Psoas muscle (tissue), 7 donors: ENCODE measurements at regions not wholly inside any gene's neighbourhood (a gene's known extent, or its start where the extent isn't known, plus 50 kb on each side); places are given as distances from the start of the nearest gene placed in this dataset.

Experiments used
- ATAC-seq, 4 donors: fragments of 200-7000 bp; cut with Tn5 transposase; one replicate each; pipeline ENCODE4 v1.9.1; 2020; ENCODE audit warnings: moderate library complexity in 3 of 4, mild to moderate bottlenecking in 2 of 4
- DNase-seq, 2 donors: peaks; one replicate each; pipeline ENCODE4 v3.0.0-alpha.2; 2020
- H3K27ac ChIP-seq: fragments of 200-600 bp; one replicate; pipeline ENCODE4 v1.8.0; 2022
- H3K27me3 ChIP-seq, 3 donors: fragments of 200-600 bp in 1 of 3; one replicate each; pipeline versions ENCODE4 v1.6.1 to v1.8.0; 2013 to 2022; ENCODE audit warnings: low read length in 2 of 3, mild to moderate bottlenecking in 2 of 3, moderate library complexity in 1 of 3; ENCODE audit not compliant: insufficient read depth in 3 of 3
- H3K36me3 ChIP-seq, 2 donors: fragments of 200-600 bp in 1 of 2; one replicate each; pipeline versions ENCODE4 v1.6.1 to v1.8.0; 2013 to 2022; ENCODE audit warnings: low read depth in 1 of 2, mild to moderate bottlenecking in 1 of 2, moderate library complexity in 1 of 2; ENCODE audit not compliant: insufficient read depth in 1 of 2
- H3K4me1 ChIP-seq: fragments of 200-600 bp; one replicate; pipeline ENCODE4 v1.8.0; 2022
- H3K4me3 ChIP-seq: fragments of 200-600 bp; one replicate; pipeline ENCODE4 v1.8.0; 2022; ENCODE audit warnings: mild to moderate bottlenecking
- H3K9me3 ChIP-seq: fragments of 200-600 bp; one replicate; pipeline ENCODE4 v1.8.0; 2022
- CTCF ChIP-seq: fragments of 200-600 bp; IDR thresholded peaks from one replicate; pipeline ENCODE4 v1.8.0; 2022; ENCODE audit warnings: antibody characterized with exemption
- WGBS, 3 donors: extraction: QIAGEN DNeasy Blood & Tissue Kit; methylation state at CpG; one replicate each; pipeline versions ENCODE4 v1.1.6 to v1.1.7; 2013; 5-methylcytosine and 5-hydroxymethylcytosine counted together
- intact Hi-C, 2 donors: fragments of 100-400 bp; cut with DNase I; formaldehyde crosslinking; loops; one replicate each; pipeline versions ENCODE4 v1.11.0 to v1.14.2; 2022
- donor health status: healthy with polysubstance abuse.
- donor health status: DM: no; HTN: no; CAD: no; lungs with moderate emphysema.
- donor health status: Bipolar disorder and iron deficiency.
- donor health status: healthy.
- donor health status: DM: yes; HTN: yes; CAD: no.
- donor health status: DM: no; HTN: no; CAD: no.
- donor health status: DM: yes; HTN: yes; CAD: no.

GRCh38 chr6:100258752-100259151, 206.0 kb downstream of the SIM1 start:
- Histone ChIP-seq H3K36me3 (no peaks in the 10 kb centered on the region), H3K9me3 (no peaks in the 10 kb centered on the region), H3K27ac (no peak overlapping the region), H3K4me1 (no peaks in the 10 kb centered on the region), H3K4me3 (no peak overlapping the region), H3K27me3 (no peaks in the 10 kb centered on the region)
- TF ChIP-seq CTCF: no peak
- no peak for DNase-seq
- intact Hi-C loops: no loop called here
- no peak for ATAC-seq
- WGBS, 3 donors: 76 to 80% (median 77%) methylated on average over 2 of the region's 2 CpGs

- H3K9me3 ChIP-seq: no peaks in the 10 kb centered on the region
- DNase-seq (no peak), ATAC-seq (no peak)
- no peaks in the 10 kb centered on the region for H3K36me3 ChIP-seq
- H3K27ac ChIP-seq: no peak overlapping the region
- H3K27me3 ChIP-seq: no peaks in the 10 kb centered on the region
- whole genome bisulfite sequencing, 3 donors: 20 to 32% (median 24%) methylated on average over 4 of the region's 4 CpGs
- no peaks in the 10 kb centered on the region for H3K4me1 ChIP-seq
- TF ChIP-seq CTCF: no peak
- no peak overlapping the region for H3K4me3 ChIP-seq
- intact Hi-C loops: no loop called here
These were observed 206.8 kb downstream of the SIM1 start for GRCh38 chr6:100257793-100258395.

GRCh38 chr6:100255701-100256100, 209.0 kb downstream of the SIM1 start:
- 64 to 71% (median 66%) methylated on average over 5 of the region's 5 CpGs for WGBS, 3 donors

GRCh38 chr6:100247123-100247522, 217.6 kb downstream of the SIM1 start:
- ATAC-seq: no peak
- 87 to 90% (median 87%) methylated on average over 1 of the region's 1 CpG for WGBS, 3 donors

More at GRCh38 chr6:100255701-100256100, 209.0 kb downstream of the SIM1 start:
- intact Hi-C loops: no loop called here
- ATAC-seq (no peak), DNase-seq (no peak)
- no peak for TF ChIP-seq CTCF
- H3K9me3 ChIP-seq: no peaks in the 10 kb centered on the region
- H3K4me3 ChIP-seq: no peak overlapping the region
- no peak overlapping the region for H3K27ac ChIP-seq
- no peaks in the 10 kb centered on the region for H3K36me3 ChIP-seq
- H3K27me3 ChIP-seq: no peaks in the 10 kb centered on the region
- H3K4me1 ChIP-seq: no peaks in the 10 kb centered on the region

More at GRCh38 chr6:100247123-100247522, 217.6 kb downstream of the SIM1 start:
- H3K36me3 ChIP-seq: no peaks in the 10 kb centered on the region
- H3K4me3 ChIP-seq: no peak overlapping the region
- intact Hi-C loops: no loop called here
- no peak for DNase-seq
- no peaks in the 10 kb centered on the region for H3K27me3 ChIP-seq
- no peaks in the 10 kb centered on the region for H3K4me1 ChIP-seq
- no peak overlapping the region for H3K27ac ChIP-seq
- no peaks in the 10 kb centered on the region for H3K9me3 ChIP-seq
- no peak for TF ChIP-seq CTCF
